Progenitor cell of endocrine pancreas (in vitro differentiated cells): ENCODE measurements at regions not wholly inside any gene's neighbourhood (a gene's known extent, or its start where the extent isn't known, plus 50 kb on each side); places are given as distances from the start of the nearest gene placed in this dataset.
A peak's percentile ranks its signal among the peaks of the same experiment; 100 is the strongest.
"Not testable (repeated sequence)": the region's sequence is repeated elsewhere in the genome, so short reads cannot be mapped to it uniquely, and the experiment has no call there.

Experiments used
- DNase-seq: peaks from one replicate; pipeline ENCODE4 v3.0.0; 2021; ENCODE audit warnings: low spot score; ENCODE audit not compliant: unreplicated experiment
- H3K27ac Mint-ChIP-seq: 2 replicates; pipeline ENCODE4 v1.8.0; 2021; ENCODE audit warnings: mild to moderate bottlenecking, moderate library complexity, mixed read lengths
- H3K27me3 Mint-ChIP-seq: 2 replicates; pipeline ENCODE4 v1.8.0; 2021; ENCODE audit warnings: mixed read lengths
- H3K36me3 Mint-ChIP-seq: 2 replicates; pipeline ENCODE4 v1.8.0; 2022; ENCODE audit warnings: mixed read lengths; ENCODE audit not compliant: insufficient read depth
- H3K4me1 Mint-ChIP-seq: 2 replicates; pipeline ENCODE4 v1.8.0; 2021; ENCODE audit warnings: low read depth, mixed read lengths
- H3K4me3 Mint-ChIP-seq: 2 replicates; pipeline ENCODE4 v1.8.0; 2021; ENCODE audit warnings: low read depth, mild to moderate bottlenecking, moderate library complexity, mixed read lengths
- H3K9me3 Mint-ChIP-seq: 2 replicates; pipeline ENCODE4 v1.8.0; 2021; ENCODE audit warnings: low read depth, mixed read lengths
- CTCF ChIP-seq: fragments of 200-600 bp; sonication (generic); IDR thresholded peaks from one replicate; pipeline ENCODE4 v1.5.0; 2021; ENCODE audit warnings: antibody characterized with exemption, mild to moderate bottlenecking; ENCODE audit not compliant: unreplicated experiment

GRCh38 chr16:16521239-16522002 lies 142.5 kb downstream of the NPIPA7 start:
- not testable (repeated sequence) for H3K4me3 Mint-ChIP-seq, H3K36me3 Mint-ChIP-seq, H3K27me3 Mint-ChIP-seq, H3K9me3 Mint-ChIP-seq, H3K27ac Mint-ChIP-seq, DNase-seq, H3K4me1 Mint-ChIP-seq

GRCh38 chr16:16526998-16527397 lies 148.1 kb downstream of the NPIPA7 start:
- H3K9me3 Mint-ChIP-seq, H3K36me3 Mint-ChIP-seq, DNase-seq, H3K4me3 Mint-ChIP-seq, H3K27ac Mint-ChIP-seq, H3K4me1 Mint-ChIP-seq, H3K27me3 Mint-ChIP-seq: not testable (repeated sequence)

GRCh38 chr16:16530744-16531143 lies 151.8 kb downstream of the NPIPA7 start:
- H3K4me1 Mint-ChIP-seq, H3K27ac Mint-ChIP-seq, H3K4me3 Mint-ChIP-seq, DNase-seq, H3K9me3 Mint-ChIP-seq, H3K36me3 Mint-ChIP-seq, H3K27me3 Mint-ChIP-seq: not testable (repeated sequence)
- TF ChIP-seq CTCF: peak; percentile 11

GRCh38 chr16:16535565-16535964 lies 156.6 kb downstream of the NPIPA7 start:
- not testable (repeated sequence) for H3K36me3 Mint-ChIP-seq, H3K27me3 Mint-ChIP-seq, H3K4me3 Mint-ChIP-seq, H3K9me3 Mint-ChIP-seq, DNase-seq, H3K4me1 Mint-ChIP-seq, H3K27ac Mint-ChIP-seq

- H3K4me1 Mint-ChIP-seq, H3K4me3 Mint-ChIP-seq, DNase-seq, H3K27ac Mint-ChIP-seq, H3K27me3 Mint-ChIP-seq, H3K9me3 Mint-ChIP-seq, H3K36me3 Mint-ChIP-seq: not testable (repeated sequence)
Observed at GRCh38 chr16:16536151-16536550, 157.2 kb downstream of the NPIPA7 start.

GRCh38 chr16:16549710-16550109 lies 170.8 kb downstream of the NPIPA7 start:
- H3K9me3 Mint-ChIP-seq, DNase-seq, H3K27me3 Mint-ChIP-seq, H3K27ac Mint-ChIP-seq, H3K4me1 Mint-ChIP-seq, H3K4me3 Mint-ChIP-seq, H3K36me3 Mint-ChIP-seq: not testable (repeated sequence)

GRCh38 chr16:16550824-16551223 lies 171.9 kb downstream of the NPIPA7 start:
- H3K4me3 Mint-ChIP-seq, H3K9me3 Mint-ChIP-seq, H3K4me1 Mint-ChIP-seq, H3K36me3 Mint-ChIP-seq, H3K27ac Mint-ChIP-seq, H3K27me3 Mint-ChIP-seq, DNase-seq: not testable (repeated sequence)

GRCh38 chr16:16552819-16553340 lies 173.9 kb downstream of the NPIPA7 start:
- H3K27ac Mint-ChIP-seq, H3K27me3 Mint-ChIP-seq, H3K4me1 Mint-ChIP-seq, H3K36me3 Mint-ChIP-seq, H3K4me3 Mint-ChIP-seq, H3K9me3 Mint-ChIP-seq, DNase-seq: not testable (repeated sequence)

- not testable (repeated sequence) for H3K4me1 Mint-ChIP-seq, DNase-seq, H3K27me3 Mint-ChIP-seq, H3K4me3 Mint-ChIP-seq, H3K9me3 Mint-ChIP-seq, H3K36me3 Mint-ChIP-seq, H3K27ac Mint-ChIP-seq
Observed at GRCh38 chr16:16559179-16559740, 180.3 kb downstream of the NPIPA7 start.

- DNase-seq, H3K9me3 Mint-ChIP-seq, H3K27me3 Mint-ChIP-seq, H3K36me3 Mint-ChIP-seq, H3K27ac Mint-ChIP-seq, H3K4me3 Mint-ChIP-seq, H3K4me1 Mint-ChIP-seq: not testable (repeated sequence)
Observed at GRCh38 chr16:16561532-16561931, 182.6 kb downstream of the NPIPA7 start.

GRCh38 chr16:16563962-16564361 lies 185.0 kb downstream of the NPIPA7 start:
- not testable (repeated sequence) for H3K9me3 Mint-ChIP-seq, DNase-seq, H3K27ac Mint-ChIP-seq, H3K4me3 Mint-ChIP-seq, H3K27me3 Mint-ChIP-seq, H3K36me3 Mint-ChIP-seq, H3K4me1 Mint-ChIP-seq

- not testable (repeated sequence) for H3K4me1 Mint-ChIP-seq, H3K27ac Mint-ChIP-seq, H3K4me3 Mint-ChIP-seq, H3K36me3 Mint-ChIP-seq, H3K9me3 Mint-ChIP-seq, H3K27me3 Mint-ChIP-seq, DNase-seq
Observed at GRCh38 chr16:16565326-16565725, 186.4 kb downstream of the NPIPA7 start.
